Ammon's horn (tissue), 1 donor: ENCODE measurements at regions not wholly inside any gene's neighbourhood (a gene's known extent, or its start where the extent isn't known, plus 50 kb on each side); places are given as distances from the start of the nearest gene placed in this dataset.

Experiments used
- DNase-seq: peaks from one replicate; pipeline ENCODE4 v3.0.0-alpha.2; 2016; ENCODE audit warnings: low spot score

GRCh38 chr5:129400395-129400983, 59.6 kb upstream of the ADAMTS19 start:
- no peak for DNase-seq

GRCh38 chr5:129405222-129405621, 54.9 kb upstream of the ADAMTS19 start:
- no peak for DNase-seq

GRCh38 chr5:129406440-129406839, 53.7 kb upstream of the ADAMTS19 start:
- DNase-seq: no peak
